NCI-H69 (cell line): ENCODE measurements at regions not wholly inside any gene's neighbourhood (a gene's known extent, or its start where the extent isn't known, plus 50 kb on each side); places are given as distances from the start of the nearest gene placed in this dataset.

Experiments
- DNase-seq: peaks from one replicate; lab custom pipeline; 2025; lab: John Stamatoyannopoulos, UW

- peak; percentile 95 for DNase-seq
Observed at GRCh38 chr6:144977250-144977864, 692.2 kb downstream of the UTRN start.

DNA sequence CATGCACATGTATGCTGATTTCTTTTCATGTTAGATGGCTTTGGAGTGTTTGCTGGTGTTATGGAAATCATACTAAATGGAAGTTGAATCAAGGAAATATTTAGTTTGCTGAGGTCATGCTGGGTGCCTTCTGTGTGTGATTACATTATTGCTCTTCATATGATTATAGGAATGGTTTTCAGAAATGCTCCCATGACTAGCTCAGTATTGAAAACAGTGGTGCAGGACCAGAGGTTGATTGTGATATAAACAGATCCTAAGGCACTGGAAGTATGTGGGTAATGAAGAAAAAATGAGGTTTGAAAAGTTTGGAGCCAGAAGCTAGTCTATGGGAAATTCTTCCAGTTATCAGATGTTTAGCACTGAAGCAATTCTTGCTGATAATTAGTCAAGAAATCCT, 693.1 kb downstream of the UTRN start:
- DNase-seq: peak; percentile 41

GRCh38 chr6:144986271-144986670, 701.1 kb downstream of the UTRN start:
- no peak for DNase-seq

GRCh38 chr6:144989319-144990107, 704.4 kb downstream of the UTRN start:
- no peak for DNase-seq

GRCh38 chr6:144990784-144991183, 705.6 kb downstream of the UTRN start:
- DNase-seq: no peak

GRCh38 chr6:144993870-144994269, 708.7 kb downstream of the UTRN start:
- no peak for DNase-seq

GRCh38 chr6:144997996-144998395, 712.9 kb downstream of the UTRN start:
- no peak for DNase-seq

DNA sequence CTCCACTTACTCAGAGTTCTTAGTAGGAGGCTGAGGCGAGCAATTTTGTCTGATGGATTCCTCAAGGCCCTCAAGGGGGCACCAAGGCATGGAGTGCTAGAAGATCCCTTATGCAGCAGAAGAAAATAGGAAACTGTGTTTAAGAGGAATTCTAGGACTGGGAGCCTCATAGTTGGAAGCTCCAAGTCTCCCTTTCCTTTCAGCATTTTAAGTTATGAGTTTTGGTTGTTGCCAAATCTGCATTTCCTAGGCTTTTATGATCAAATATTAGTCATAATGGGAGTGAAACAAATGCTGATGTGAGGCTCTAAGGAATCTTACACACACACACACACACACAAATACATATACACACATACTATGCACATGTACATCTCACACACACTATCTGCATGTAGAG, 714.0 kb downstream of the UTRN start:
- no peak for DNase-seq

DNA sequence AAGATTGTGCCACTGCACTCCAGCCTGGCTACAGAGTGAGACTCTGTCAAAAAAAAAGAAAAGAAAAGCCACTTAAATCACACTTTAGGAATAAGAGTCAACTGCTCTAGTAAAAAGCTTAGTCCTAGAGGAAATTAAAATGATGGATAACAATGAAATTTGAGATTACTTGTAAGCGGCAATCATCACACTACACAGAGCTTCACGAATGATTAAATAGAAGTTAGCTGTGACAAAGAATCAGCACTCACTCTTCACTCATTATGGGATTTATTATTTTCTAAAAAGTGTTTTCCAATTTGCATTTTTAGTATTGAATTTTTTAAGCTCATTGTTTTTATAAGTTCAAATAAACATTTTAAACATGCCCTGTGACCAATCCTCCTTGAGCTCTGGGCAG, 718.0 kb downstream of the UTRN start:
- DNase-seq: peak; percentile 28

GRCh38 chr6:145006914-145007313, 721.8 kb downstream of the UTRN start:
- DNase-seq: no peak

DNA sequence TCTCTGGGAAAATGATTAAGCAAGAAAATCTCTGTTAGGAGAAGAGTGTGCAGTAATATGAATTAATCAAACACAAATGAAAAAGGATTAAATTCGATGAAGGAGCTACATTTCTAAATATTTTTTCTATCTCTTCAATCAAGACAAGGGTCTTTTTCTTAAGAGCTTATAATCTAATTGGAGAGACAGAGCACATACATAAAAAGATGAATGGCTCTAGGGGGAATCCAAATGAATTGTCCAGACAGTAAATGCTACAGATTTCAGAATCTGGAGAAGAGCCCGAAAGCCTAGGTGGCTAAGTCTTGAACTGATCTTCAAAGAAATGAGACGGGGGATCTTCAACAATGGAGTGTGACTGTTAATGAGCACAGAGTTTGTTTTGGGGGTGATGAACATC, 723.6 kb downstream of the UTRN start:
- no peak for DNase-seq

GRCh38 chr6:145009711-145010110, 724.6 kb downstream of the UTRN start:
- DNase-seq: peak; percentile 26

GRCh38 chr6:145012039-145012662, 723.2 kb downstream of the EPM2A start:
- no peak for DNase-seq

DNA sequence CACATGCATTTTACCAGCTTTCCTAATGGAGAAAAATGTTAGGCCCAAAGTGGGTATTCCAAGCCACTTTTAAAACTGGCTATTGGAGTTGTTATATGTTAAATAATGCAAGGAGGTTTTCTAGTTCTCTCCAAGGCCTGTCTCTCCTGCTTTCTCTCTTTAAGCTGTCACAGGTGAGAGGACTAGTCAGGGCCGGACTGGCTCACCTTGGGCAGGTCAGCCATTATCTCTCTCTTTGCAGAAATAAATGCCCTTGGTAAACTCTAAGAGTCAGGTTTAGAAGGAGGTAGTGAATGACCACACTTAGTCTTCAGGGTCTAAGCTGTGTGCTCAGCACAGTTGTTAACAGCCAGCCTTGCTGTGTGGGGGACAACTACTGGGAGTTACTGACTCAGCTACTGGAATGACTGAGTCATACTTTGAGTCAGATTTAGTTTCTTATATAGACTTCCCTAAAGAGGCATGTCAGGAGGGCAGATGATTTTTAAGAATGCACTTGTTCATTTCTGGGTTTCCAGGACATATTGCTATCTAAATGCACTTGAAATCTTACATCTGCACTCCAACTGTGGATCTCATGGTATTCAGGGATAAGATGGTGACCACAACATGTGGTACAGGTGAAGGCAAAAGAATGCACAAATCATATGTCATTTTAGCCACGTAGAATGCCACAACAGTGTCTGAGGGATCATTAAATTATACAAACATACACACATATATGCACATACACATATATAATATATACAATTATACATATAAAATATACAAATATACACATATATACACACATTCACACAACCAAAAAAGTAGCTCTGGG, 719.4 kb downstream of the EPM2A start:
- DNase-seq: no peak

DNA sequence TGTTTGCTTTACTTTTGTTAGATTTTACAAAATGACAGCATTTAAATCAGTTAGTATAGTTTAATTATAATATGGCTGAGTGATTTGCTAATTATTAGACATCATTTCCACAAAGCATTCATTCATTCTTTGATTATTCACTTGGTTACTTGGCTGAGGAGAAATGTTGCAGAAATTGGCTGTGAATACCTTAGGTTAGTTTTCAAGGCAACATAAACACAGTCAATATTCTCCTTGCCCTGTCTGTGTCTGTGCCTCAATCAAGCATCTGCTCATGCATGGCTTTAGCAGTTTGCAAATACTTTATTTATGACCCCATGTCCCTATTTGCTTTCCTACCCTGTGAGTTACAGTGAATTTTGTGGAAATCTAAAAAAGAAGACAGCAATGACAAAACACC, 718.3 kb downstream of the EPM2A start:
- no peak for DNase-seq

DNA sequence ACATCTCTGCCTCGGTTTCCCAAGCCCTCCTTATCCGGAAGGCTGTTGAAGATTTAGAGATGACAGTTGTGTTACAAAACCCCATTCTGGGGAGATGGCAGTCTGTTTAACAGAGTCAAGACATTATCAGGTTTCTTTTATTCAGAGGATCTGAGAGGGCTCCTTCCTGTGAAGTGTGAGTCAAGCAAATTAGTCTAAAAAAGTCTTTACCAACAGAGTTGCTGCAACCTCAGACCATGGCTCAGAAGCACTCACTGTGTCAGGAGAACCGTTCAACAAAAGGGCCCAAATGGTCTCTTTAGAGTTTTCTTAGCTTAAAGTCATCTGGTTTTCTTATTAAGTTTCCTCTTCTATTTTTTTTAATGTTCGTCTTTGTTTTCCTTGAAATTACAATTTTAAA, 717.8 kb downstream of the EPM2A start:
- DNase-seq: no peak

DNA sequence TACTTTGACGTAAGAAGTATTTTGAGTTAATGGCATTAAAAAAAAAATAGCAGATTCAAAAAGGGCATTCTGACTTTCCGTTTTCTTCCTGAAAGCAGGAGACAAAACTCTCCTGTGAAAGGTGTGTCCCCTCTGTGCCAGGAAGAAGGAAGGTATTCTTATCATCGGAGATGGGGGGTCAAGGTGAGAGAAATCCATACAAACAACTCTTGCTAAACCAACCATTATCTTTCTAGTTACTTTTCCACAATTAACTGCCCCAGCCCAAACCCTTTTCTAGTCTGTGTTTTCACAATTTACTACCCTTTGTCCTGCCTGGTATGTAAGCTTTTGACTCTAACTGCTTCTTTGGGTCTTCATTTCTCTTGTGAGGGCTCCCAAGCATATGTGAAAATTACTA, 717.3 kb downstream of the EPM2A start:
- DNase-seq: peak; percentile 18

DNA sequence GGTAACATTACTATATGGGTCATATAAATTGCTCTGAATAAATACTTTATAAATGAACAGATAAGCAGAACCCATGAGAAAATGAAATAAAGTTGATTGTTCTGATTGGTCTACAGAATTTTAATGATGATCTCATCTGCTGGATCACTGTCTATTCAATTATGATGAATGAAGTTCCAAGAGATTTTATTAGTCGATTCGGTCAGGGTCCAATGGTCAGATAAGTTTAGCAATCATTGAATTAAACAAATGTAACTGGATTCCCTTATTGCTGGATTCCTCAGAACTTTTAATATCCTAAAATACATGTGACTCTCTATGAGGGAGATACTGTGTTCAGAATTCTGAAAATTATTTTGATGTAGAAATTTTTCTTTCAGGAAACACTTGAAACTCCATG, 715.2 kb downstream of the EPM2A start:
- DNase-seq: no peak

GRCh38 chr6:145020543-145020942, 714.8 kb downstream of the EPM2A start:
- no peak for DNase-seq

- no peak for DNase-seq
Observed at GRCh38 chr6:145022199-145022796, 713.0 kb downstream of the EPM2A start.

DNA sequence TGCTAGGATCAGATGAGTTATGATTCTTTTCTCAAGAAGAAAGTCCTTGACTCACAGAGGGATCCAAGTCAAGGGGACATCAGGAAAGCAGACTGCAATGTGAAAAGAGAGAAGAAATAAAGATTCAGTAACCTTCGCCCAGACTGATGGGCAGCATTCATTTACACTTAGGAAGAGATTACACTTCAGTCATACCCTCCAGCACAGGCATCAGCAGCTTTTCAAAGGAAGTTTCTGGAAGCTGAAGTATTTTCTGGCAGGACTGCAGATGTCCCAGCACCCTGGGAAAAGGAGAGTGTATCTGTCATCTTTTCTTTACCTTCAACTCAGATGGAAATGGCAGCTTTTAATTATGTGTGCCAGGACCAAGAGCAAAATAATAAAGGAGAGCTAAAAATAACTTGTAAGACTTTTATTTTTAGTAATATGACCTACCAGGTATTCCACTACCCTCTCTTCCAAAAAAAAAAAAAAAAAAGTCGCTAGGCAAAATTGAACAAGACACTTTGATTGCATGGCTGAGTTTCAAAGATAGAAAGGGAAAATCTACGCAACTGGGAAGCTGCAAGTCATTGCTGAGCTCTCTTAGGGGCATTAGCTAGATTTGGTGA, 712.1 kb downstream of the EPM2A start:
- no peak for DNase-seq

GRCh38 chr6:145025488-145025887, 709.8 kb downstream of the EPM2A start:
- DNase-seq: peak; percentile 82
